Ectodermal cell (in vitro differentiated cells): ENCODE measurements at regions not wholly inside any gene's neighbourhood (a gene's known extent, or its start where the extent isn't known, plus 50 kb on each side); places are given as distances from the start of the nearest gene placed in this dataset.
"Not testable (repeated sequence)": the region's sequence is repeated elsewhere in the genome, so short reads cannot be mapped to it uniquely, and the experiment has no call there.

Source experiments
- H3K27ac ChIP-seq: 2 replicates; pipeline ENCODE4 v1.7.0; 2013; ENCODE audit warnings: mild to moderate bottlenecking, low read depth, low read length; ENCODE audit not compliant: insufficient read depth, poor library complexity, severe bottlenecking
- H3K27me3 ChIP-seq: 2 replicates; pipeline ENCODE4 v1.7.0; 2013; ENCODE audit warnings: mild to moderate bottlenecking, low read length; ENCODE audit not compliant: insufficient read depth, control insufficient read depth, poor library complexity, severe bottlenecking
- H3K36me3 ChIP-seq: one replicate; pipeline ENCODE4 v1.7.0; 2013; ENCODE audit warnings: low read length; ENCODE audit not compliant: control insufficient read depth, insufficient read depth
- H3K4me1 ChIP-seq: one replicate; pipeline ENCODE4 v1.7.0; 2013; ENCODE audit warnings: low read length; ENCODE audit not compliant: control insufficient read depth, insufficient read depth
- H3K4me3 ChIP-seq: 2 replicates; pipeline ENCODE4 v1.7.0; 2013; ENCODE audit warnings: low read depth, low read length, control low read depth; ENCODE audit not compliant: insufficient read depth
- H3K9me3 ChIP-seq: 2 replicates; pipeline ENCODE4 v1.7.0; 2013; ENCODE audit warnings: mild to moderate bottlenecking, low read length, moderate library complexity; ENCODE audit not compliant: control insufficient read depth
- WGBS, 2 experiments: methylation state at CpG; one replicate each; pipeline ENCODE4 v1.1.7; 2013; ENCODE audit warnings: missing lambda C conversion rate in 2 of 2; 5-methylcytosine and 5-hydroxymethylcytosine counted together

- H3K36me3 ChIP-seq: no peaks in the 10 kb centered on the region
- H3K27me3 ChIP-seq: no peaks in the 10 kb centered on the region
- no peaks in the 10 kb centered on the region for H3K9me3 ChIP-seq
- no peaks in the 10 kb centered on the region for H3K4me1 ChIP-seq
- H3K4me3 ChIP-seq: no peak overlapping the region
- WGBS, 2 experiments: 76 to 90% methylated on average over 1 of the region's 2 CpGs
- no peak overlapping the region for H3K27ac ChIP-seq
Measured at GRCh38 chr4:181784881-181785280, 458.3 kb upstream of the TENM3 start.

DNA sequence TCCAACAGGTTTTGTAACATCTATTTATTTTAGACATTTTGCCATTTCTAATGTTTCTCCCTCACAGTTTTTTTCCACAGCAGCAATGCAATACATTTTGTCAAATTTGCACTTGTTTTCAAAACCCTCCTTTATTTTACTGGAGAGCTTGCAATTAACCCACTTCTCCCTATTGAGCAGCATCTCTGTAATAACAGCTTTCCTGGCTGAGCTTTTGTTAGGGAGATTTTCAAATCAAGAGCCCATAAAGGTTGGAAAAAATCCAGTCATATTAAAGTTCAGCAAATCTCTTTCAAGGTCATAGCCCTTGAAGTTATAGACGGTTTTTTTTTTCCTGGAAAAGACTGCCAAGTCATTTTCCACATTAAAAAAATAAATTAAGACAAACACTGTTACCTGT, 450.6 kb upstream of the TENM3 start:
- 89 to 90% methylated on average over 1 of the region's 1 CpG for WGBS, 2 experiments
- Histone ChIP-seq H3K9me3 (no peaks in the 10 kb centered on the region), H3K27me3 (no peaks in the 10 kb centered on the region), H3K4me3 (no peak overlapping the region), H3K36me3 (no peaks in the 10 kb centered on the region), H3K4me1 (no peaks in the 10 kb centered on the region), H3K27ac (no peak overlapping the region)

GRCh38 chr4:181793096-181793495, 450.1 kb upstream of the TENM3 start:
- H3K27ac ChIP-seq: no peak overlapping the region
- no peaks in the 10 kb centered on the region for H3K9me3 ChIP-seq
- 69 to 70% methylated on average over 6 of the region's 6 CpGs for WGBS, 2 experiments
- H3K27me3 ChIP-seq: no peaks in the 10 kb centered on the region
- no peaks in the 10 kb centered on the region for H3K4me1 ChIP-seq
- no peak overlapping the region for H3K4me3 ChIP-seq
- no peaks in the 10 kb centered on the region for H3K36me3 ChIP-seq

GRCh38 chr4:181796502-181796901, 446.7 kb upstream of the TENM3 start:
- no peaks in the 10 kb centered on the region for H3K36me3 ChIP-seq
- no peaks in the 10 kb centered on the region for H3K9me3 ChIP-seq
- H3K4me1 ChIP-seq: no peaks in the 10 kb centered on the region
- no peaks in the 10 kb centered on the region for H3K27me3 ChIP-seq
- no peak overlapping the region for H3K27ac ChIP-seq
- 94 to 95% methylated on average over 8 of the region's 8 CpGs for WGBS, 2 experiments
- H3K4me3 ChIP-seq: no peak overlapping the region

- Histone ChIP-seq H3K36me3 (no peaks in the 10 kb centered on the region), H3K27me3 (no peaks in the 10 kb centered on the region), H3K4me3 (no peak overlapping the region), H3K4me1 (no peaks in the 10 kb centered on the region), H3K27ac (no peak overlapping the region), H3K9me3 (no peaks in the 10 kb centered on the region)
- WGBS, 2 experiments: 88% methylated on average over 2 of the region's 2 CpGs; no CpG with 5 or more reads in 1 of the 2 experiments
Measured at GRCh38 chr4:181798536-181798935, 444.7 kb upstream of the TENM3 start.

- no peaks in the 10 kb centered on the region for H3K4me1 ChIP-seq
- H3K27ac ChIP-seq: no peak overlapping the region
- WGBS, 2 experiments: 93 to 96% methylated on average over 9 to 10 of the region's 10 CpGs
- H3K36me3 ChIP-seq: no peaks in the 10 kb centered on the region
- no peak overlapping the region for H3K4me3 ChIP-seq
- H3K9me3 ChIP-seq: no peaks in the 10 kb centered on the region
- H3K27me3 ChIP-seq: no peaks in the 10 kb centered on the region
Measured at GRCh38 chr4:181799561-181800069, 443.6 kb upstream of the TENM3 start.

GRCh38 chr4:181802207-181802606, 441.0 kb upstream of the TENM3 start:
- H3K4me1 ChIP-seq: no peaks in the 10 kb centered on the region
- no peak overlapping the region for H3K4me3 ChIP-seq
- H3K27me3 ChIP-seq: no peaks in the 10 kb centered on the region
- no peaks in the 10 kb centered on the region for H3K36me3 ChIP-seq
- H3K9me3 ChIP-seq: no peaks in the 10 kb centered on the region
- H3K27ac ChIP-seq: no peak overlapping the region
- 93 to 96% methylated on average over 2 of the region's 2 CpGs for WGBS, 2 experiments

- no peaks in the 10 kb centered on the region for H3K4me1 ChIP-seq
- H3K27me3 ChIP-seq: no peaks in the 10 kb centered on the region
- no peaks in the 10 kb centered on the region for H3K9me3 ChIP-seq
- H3K4me3 ChIP-seq: no peak overlapping the region
- H3K36me3 ChIP-seq: no peaks in the 10 kb centered on the region
- H3K27ac ChIP-seq: no peak overlapping the region
Measured at GRCh38 chr4:181807771-181808170, 435.4 kb upstream of the TENM3 start.

DNA sequence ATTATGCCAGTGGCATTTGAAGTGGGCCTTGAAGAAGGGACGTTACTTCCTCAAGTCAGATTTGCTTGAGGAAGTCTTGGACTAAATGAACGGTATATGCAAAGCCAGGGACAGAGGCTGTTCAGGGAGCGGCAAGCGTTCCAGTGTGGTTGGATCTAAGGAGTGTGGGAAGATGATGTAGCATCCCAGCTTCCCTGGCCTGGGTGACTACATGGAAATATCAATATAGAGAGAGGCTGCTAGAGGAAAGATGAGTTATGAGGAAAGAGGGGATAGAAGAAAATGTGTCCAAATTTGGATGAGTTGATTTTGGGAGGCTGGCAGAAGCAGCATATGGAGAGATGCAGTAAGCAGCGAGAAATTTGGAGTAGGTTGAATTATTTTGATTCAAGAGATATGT, 432.5 kb upstream of the TENM3 start:
- H3K27me3 ChIP-seq: no peaks in the 10 kb centered on the region
- no peak overlapping the region for H3K27ac ChIP-seq
- H3K36me3 ChIP-seq: no peaks in the 10 kb centered on the region
- H3K4me3 ChIP-seq: no peak overlapping the region
- H3K9me3 ChIP-seq: no peaks in the 10 kb centered on the region
- WGBS, 2 experiments: 94 to 97% methylated on average over 5 of the region's 5 CpGs
- no peaks in the 10 kb centered on the region for H3K4me1 ChIP-seq

GRCh38 chr4:181811550-181811949, 431.7 kb upstream of the TENM3 start:
- 92 to 95% methylated on average over 5 of the region's 5 CpGs for WGBS, 2 experiments
- H3K27me3 ChIP-seq, H3K36me3 ChIP-seq, H3K9me3 ChIP-seq, H3K4me1 ChIP-seq, H3K4me3 ChIP-seq, H3K27ac ChIP-seq: not testable (repeated sequence)

- H3K36me3 ChIP-seq: no peaks in the 10 kb centered on the region
- 100% methylated on average over 1 to 2 of the region's 2 CpGs for WGBS, 2 experiments
- H3K4me1 ChIP-seq: peaks cover 22% of the 10 kb centered on the region
- no peak overlapping the region for H3K27ac ChIP-seq
- no peak overlapping the region for H3K4me3 ChIP-seq
- no peaks in the 10 kb centered on the region for H3K9me3 ChIP-seq
- no peaks in the 10 kb centered on the region for H3K27me3 ChIP-seq
Measured at GRCh38 chr4:181819946-181820345, 423.3 kb upstream of the TENM3 start.
